Aorta (tissue), 5 donors: ENCODE measurements at regions not wholly inside any gene's neighbourhood (a gene's known extent, or its start where the extent isn't known, plus 50 kb on each side); places are given as distances from the start of the nearest gene placed in this dataset.

ENCODE experiments used
- ATAC-seq: fragments of 200-7000 bp; cut with Tn5 transposase; one replicate; pipeline ENCODE4 v1.9.1; 2022; ENCODE audit warnings: moderate library complexity; ENCODE audit not compliant: low FRiP score
- DNase-seq, 2 donors: peaks; one replicate each; pipeline ENCODE4 v3.0.0-alpha.2; 2020
- H3K27ac ChIP-seq, 2 donors: one replicate each; pipeline ENCODE4 v1.5.1; 2013; ENCODE audit warnings: low read length in 2 of 2, mild to moderate bottlenecking in 2 of 2, moderate library complexity in 2 of 2, control low read depth in 1 of 2, inconsistent platforms in 1 of 2, low read depth in 1 of 2
- H3K27me3 ChIP-seq, 2 donors: one replicate each; pipeline ENCODE4 v1.6.1; 2013; ENCODE audit warnings: control low read depth in 1 of 2, low read length in 1 of 2, mild to moderate bottlenecking in 1 of 2, moderate library complexity in 1 of 2; ENCODE audit not compliant: insufficient read depth in 2 of 2, control insufficient read depth in 1 of 2
- H3K36me3 ChIP-seq, 2 donors: one replicate each; pipeline ENCODE4 v1.6.1; 2013; ENCODE audit warnings: control low read depth in 1 of 2, low read length in 1 of 2, mild to moderate bottlenecking in 1 of 2; ENCODE audit not compliant: insufficient read depth in 2 of 2, control insufficient read depth in 1 of 2
- H3K4me1 ChIP-seq, 2 donors: one replicate each; pipeline ENCODE4 v1.6.1; 2013; ENCODE audit warnings: low read length in 2 of 2, control low read depth in 1 of 2, mild to moderate bottlenecking in 1 of 2, moderate library complexity in 1 of 2; ENCODE audit not compliant: insufficient read depth in 2 of 2, control insufficient read depth in 1 of 2
- H3K4me3 ChIP-seq, 2 donors: one replicate each; pipeline ENCODE4 v1.5.1; 2013; ENCODE audit warnings: low read length in 2 of 2, control low read depth in 1 of 2, mild to moderate bottlenecking in 1 of 2
- H3K9me3 ChIP-seq: one replicate; pipeline ENCODE4 v1.6.1; 2013; ENCODE audit warnings: mild to moderate bottlenecking, low read length; ENCODE audit not compliant: control insufficient read depth
- WGBS, 2 donors: extraction: QIAGEN DNeasy Blood & Tissue Kit; methylation state at CpG; one replicate each; pipeline ENCODE4 v1.1.7; 2013; 5-methylcytosine and 5-hydroxymethylcytosine counted together
- intact Hi-C, 2 donors: fragments of 100-400 bp; cut with DNase I; formaldehyde crosslinking; loops; one replicate each; pipeline versions ENCODE4 v1.14.2 to v1.15.0; 2022
- donor health status: healthy with polysubstance abuse.
- donor health status: Bipolar disorder and iron deficiency.
- donor health status: DM: no; HTN: no; CAD: no.
- donor health status: DM: no; HTN: no; CAD: no.
- donor health status: DM: yes; HTN: yes; CAD: no.

DNA sequence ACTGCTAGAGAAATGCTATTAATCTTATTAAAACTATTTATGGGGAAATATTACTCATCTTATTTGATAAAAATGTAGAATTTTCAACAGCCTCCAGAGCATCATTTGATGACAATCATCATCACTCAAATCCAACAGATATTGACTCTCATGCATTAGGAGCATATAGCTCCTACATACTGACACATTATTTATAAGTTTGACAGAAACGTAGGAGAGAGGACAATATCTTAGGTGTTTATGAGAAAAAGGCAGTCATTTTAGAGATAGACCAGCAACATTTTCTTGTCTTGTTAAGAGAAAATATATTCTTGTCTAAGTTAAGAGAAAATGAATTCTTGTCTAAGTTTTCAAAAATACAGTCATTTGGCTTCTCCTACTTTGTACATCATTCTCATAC lies 2550.2 kb downstream of the PCDH7 start:
- no peak for ATAC-seq
- 73 to 75% methylated on average over 1 of the region's 1 CpG for WGBS, 2 donors

DNA sequence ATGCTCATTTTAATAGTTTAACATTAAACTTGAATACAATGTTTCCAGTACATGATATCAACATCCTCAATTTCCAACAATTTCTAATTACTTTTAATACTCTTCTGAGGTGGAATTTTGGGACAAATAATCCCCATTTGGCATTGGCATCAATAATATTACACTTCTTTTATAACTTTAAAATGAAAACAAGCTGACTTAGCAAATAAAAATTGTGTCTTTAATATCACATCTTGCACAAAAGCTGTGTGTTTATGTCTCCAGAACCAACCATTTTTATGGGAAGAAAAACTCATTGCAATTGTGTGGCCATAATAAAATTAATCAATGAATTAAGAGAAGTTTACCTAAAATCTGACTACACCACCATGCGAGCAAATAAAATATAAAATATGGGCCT lies 2552.6 kb downstream of the PCDH7 start:
- H3K36me3 ChIP-seq: no peaks in the 10 kb centered on the region
- 88% methylated on average over 1 of the region's 1 CpG for WGBS, 2 donors
- H3K4me1 ChIP-seq: no peaks in the 10 kb centered on the region
- no peaks in the 10 kb centered on the region for H3K27me3 ChIP-seq
- peaks cover 3% of the 10 kb centered on the region for H3K9me3 ChIP-seq
- no peak overlapping the region for H3K27ac ChIP-seq
- intact Hi-C loops: no loop called here
- no peak overlapping the region for H3K4me3 ChIP-seq
- no peak for ATAC-seq
- no peak for DNase-seq

More for the DNA sequence above, 2550.2 kb downstream of the PCDH7 start:
- Histone ChIP-seq H3K4me3 (no peak overlapping the region), H3K27ac (no peak overlapping the region), H3K36me3 (no peaks in the 10 kb centered on the region), H3K4me1 (no peaks in the 10 kb centered on the region), H3K27me3 (no peaks in the 10 kb centered on the region), H3K9me3 (peaks cover 3% of the 10 kb centered on the region)
- no peak for DNase-seq
- intact Hi-C loops: no loop called here

DNA sequence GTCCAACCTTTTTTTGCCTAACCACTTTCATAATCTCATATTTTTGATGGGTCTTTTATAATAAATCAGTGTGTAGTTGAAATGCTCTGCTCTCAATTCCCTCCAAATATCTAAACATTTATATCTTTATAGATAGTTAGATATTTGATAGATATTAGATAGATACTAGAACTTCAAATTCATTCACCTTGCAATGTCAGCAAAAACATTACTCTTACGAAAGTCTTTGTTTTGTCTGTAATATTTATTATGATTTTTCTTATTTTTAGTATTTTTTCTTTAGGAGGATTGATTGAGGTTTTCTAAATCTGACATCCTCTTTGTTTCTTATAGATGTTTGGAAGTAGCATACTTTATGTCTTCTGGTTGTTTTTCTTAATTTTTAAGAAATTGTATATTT lies 2563.6 kb downstream of the PCDH7 start:
- Histone ChIP-seq H3K36me3 (no peaks in the 10 kb centered on the region), H3K4me3 (no peak overlapping the region), H3K27me3 (peaks cover 0 to 2% of the 10 kb centered on the region in 2 donors), H3K27ac (no peak overlapping the region), H3K4me1 (no peaks in the 10 kb centered on the region), H3K9me3 (no peaks in the 10 kb centered on the region)
- ATAC-seq (no peak), DNase-seq (no peak)
- intact Hi-C loops: no loop called here
- WGBS, 2 donors: 49 to 63% methylated on average over 1 of the region's 1 CpG

DNA sequence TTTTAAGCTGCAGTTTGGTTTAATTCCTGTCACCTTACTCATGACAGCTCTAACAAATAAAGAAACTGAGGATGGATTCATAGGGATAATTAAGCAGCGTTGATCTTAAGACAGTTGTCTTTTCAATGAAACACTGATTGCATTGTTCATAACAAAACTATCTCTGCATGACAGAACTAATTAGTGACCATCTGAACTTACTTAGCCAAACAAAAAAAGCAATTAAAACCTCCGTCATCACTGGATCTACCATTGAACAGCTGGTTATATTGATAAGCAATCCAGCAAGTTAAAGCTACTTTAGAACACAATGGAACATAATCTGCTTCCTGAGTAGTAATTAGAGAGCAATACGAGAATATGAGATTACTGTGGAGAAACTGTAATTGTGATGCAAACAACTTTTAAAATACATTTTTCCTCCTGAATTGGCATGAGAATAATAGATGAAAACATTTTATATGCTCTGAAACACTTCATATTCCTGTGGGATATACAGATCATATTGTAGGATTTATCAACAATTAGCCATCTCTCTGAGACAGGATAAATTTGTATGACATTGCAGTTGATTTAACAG lies 2576.8 kb downstream of the PCDH7 start:
- DNase-seq (no peak), ATAC-seq (no peak)
- Histone ChIP-seq H3K4me3 (no peak overlapping the region), H3K36me3 (no peaks in the 10 kb centered on the region), H3K9me3 (no peaks in the 10 kb centered on the region), H3K4me1 (no peaks in the 10 kb centered on the region), H3K27ac (no peak overlapping the region), H3K27me3 (no peaks in the 10 kb centered on the region)
- 63 to 74% methylated on average over 3 of the region's 3 CpGs for WGBS, 2 donors
- intact Hi-C loops: no loop called here

DNA sequence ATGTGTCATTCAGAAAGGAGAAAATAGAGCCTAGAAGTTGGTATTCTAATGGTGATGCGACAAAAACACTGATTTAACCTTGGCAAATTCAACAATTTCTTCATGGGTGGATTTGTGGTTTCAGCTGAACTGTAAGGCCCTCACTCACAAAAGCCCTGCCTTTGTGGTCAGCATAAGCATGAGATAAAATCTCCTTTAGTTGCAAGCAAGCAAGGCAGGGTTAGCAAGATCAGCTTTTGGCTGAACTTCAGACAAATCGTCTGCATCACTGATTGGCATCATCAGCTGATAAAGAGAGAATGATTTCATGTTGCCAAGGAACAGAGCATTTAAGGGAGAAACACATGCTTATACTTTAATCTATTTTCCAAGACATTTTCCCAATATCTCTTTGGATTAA lies 2582.2 kb downstream of the PCDH7 start:
- H3K4me1 ChIP-seq: no peaks in the 10 kb centered on the region
- H3K27ac ChIP-seq: no peak overlapping the region
- no peak overlapping the region for H3K4me3 ChIP-seq
- no peaks in the 10 kb centered on the region for H3K9me3 ChIP-seq
- intact Hi-C loops: no loop called here
- ATAC-seq (no peak), DNase-seq (no peak)
- no peaks in the 10 kb centered on the region for H3K27me3 ChIP-seq
- WGBS, 2 donors: 46 to 49% methylated on average over 2 of the region's 2 CpGs
- no peaks in the 10 kb centered on the region for H3K36me3 ChIP-seq

DNA sequence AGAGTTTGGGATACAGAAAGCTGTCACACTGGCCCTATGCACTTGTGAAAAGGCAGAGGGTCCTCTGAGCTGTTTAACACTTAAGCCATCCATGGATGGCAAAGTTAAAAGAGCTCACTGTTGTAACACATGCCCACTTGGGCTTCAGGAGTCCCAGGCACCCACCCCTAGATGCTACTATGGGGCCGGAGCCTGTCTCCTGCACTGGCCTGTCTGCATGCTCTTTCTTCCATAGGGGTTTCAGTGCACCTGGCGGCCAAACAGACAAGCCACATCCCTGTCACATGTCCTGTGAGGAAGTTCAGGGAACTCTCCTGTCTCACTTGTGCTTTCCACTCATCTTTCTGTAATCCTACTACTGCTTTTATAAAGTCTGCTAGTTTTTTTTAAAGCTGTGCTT lies 2586.0 kb downstream of the PCDH7 start:
- no peaks in the 10 kb centered on the region for H3K27me3 ChIP-seq
- ATAC-seq: no peak
- no peaks in the 10 kb centered on the region for H3K4me1 ChIP-seq
- no peak overlapping the region for H3K4me3 ChIP-seq
- intact Hi-C loops: no loop called here
- no peaks in the 10 kb centered on the region for H3K36me3 ChIP-seq
- no peak for DNase-seq
- H3K27ac ChIP-seq: no peak overlapping the region
- H3K9me3 ChIP-seq: no peaks in the 10 kb centered on the region
- 89 to 91% methylated on average over 2 of the region's 2 CpGs for WGBS, 2 donors

DNA sequence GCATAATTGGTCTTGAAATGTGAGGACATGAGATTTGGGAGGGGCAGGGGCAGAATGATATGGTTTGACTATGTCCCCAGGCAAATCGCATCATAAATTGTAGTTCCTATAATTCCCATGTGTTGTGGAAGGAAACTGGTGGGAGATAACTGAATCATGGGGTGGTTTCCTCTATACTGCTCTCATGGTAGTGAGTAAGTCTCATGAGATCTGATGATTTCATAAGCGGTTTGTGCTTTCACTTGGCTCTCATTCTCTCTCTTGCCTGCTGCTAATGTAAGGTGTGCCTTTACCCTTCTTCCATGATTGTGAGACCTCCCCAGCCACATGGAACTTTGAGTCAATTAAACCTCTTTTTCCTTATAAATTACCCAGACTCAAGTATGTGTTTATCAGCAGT lies 2595.9 kb downstream of the PCDH7 start:
- H3K4me3 ChIP-seq: no peak overlapping the region
- H3K27me3 ChIP-seq: no peaks in the 10 kb centered on the region
- H3K27ac ChIP-seq: no peak overlapping the region
- peaks cover 4% of the 10 kb centered on the region for H3K9me3 ChIP-seq
- no peaks in the 10 kb centered on the region for H3K4me1 ChIP-seq
- intact Hi-C loops: no loop called here
- 88 to 92% methylated on average over 2 of the region's 2 CpGs for WGBS, 2 donors
- H3K36me3 ChIP-seq: no peaks in the 10 kb centered on the region
- DNase-seq: no peak
- no peak for ATAC-seq

DNA sequence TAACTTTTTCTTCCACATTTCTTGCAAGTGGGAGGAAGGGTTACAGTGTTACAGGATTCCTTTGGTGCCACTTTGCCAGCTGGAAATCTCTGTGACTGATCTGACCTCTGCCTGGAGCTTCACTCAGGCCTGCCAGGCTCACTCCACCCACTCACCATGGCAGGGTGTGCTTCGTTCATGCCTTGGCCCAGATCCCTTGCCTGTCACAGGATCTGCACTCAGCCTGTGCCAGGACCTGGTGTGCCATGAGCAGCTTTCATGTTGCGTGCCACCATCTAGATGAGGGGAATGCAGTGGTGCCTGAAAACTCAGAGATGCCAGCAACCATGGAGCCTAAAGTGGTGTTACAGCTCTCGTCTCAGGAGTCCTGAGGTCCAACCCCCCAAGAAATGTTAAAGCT lies 2596.4 kb downstream of the PCDH7 start:
- Histone ChIP-seq H3K9me3 (peaks cover 4% of the 10 kb centered on the region), H3K27ac (no peak overlapping the region), H3K4me3 (no peak overlapping the region), H3K36me3 (no peaks in the 10 kb centered on the region), H3K4me1 (no peaks in the 10 kb centered on the region), H3K27me3 (no peaks in the 10 kb centered on the region)
- WGBS, 2 donors: 74 to 86% methylated on average over 3 of the region's 3 CpGs
- ATAC-seq (no peak), DNase-seq (no peak)
- intact Hi-C loops: no loop called here

DNA sequence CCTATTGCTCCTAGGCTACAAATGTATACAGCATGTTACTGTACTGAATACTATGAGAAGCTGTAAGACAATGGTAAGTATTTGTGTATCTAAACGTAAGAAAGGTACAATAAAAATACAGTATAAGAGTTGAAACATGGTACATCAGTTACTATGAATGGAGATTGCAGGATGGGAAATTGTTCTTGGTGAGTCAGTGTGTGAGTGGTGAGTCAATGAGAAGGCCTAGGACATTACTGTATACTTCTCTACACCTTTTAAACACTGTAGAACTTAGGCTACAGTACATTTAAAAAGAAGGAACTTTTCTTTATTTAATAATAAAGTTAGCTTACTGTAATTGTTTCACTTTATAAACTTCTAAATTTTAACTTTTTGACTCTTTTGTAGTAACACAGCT lies 2603.2 kb downstream of the PCDH7 start:
- Histone ChIP-seq H3K9me3 (no peaks in the 10 kb centered on the region), H3K4me1 (no peaks in the 10 kb centered on the region), H3K4me3 (no peak overlapping the region), H3K36me3 (no peaks in the 10 kb centered on the region), H3K27ac (no peak overlapping the region), H3K27me3 (no peaks in the 10 kb centered on the region)
- DNase-seq: no peak
- no peak for ATAC-seq
- intact Hi-C loops: no loop called here
- 69 to 81% methylated on average over 1 of the region's 1 CpG for WGBS, 2 donors
